ENCODE measurements at regions not wholly inside any gene's neighbourhood (a gene's known extent, or its start where the extent isn't known, plus 50 kb on each side); places are given as distances from the start of the nearest gene placed in this dataset.
"Not testable (repeated sequence)": the region's sequence is repeated elsewhere in the genome, so short reads cannot be mapped to it uniquely, and the experiment has no call there.

GRCh38 chr9:7490317-7491108 lies 309.1 kb downstream of the DMAC1 start:
- no peaks in the 10 kb centered on the region for H3K27me3 ChIP-seq (ENCODE audit: control insufficient read depth, extremely low read depth, insufficient read depth, low read length)
- H3K27ac ChIP-seq (ENCODE audit: control insufficient read depth, insufficient read depth, low read length) = no peak overlapping the region
- DNase-seq (ENCODE audit: low read depth, low spot score) (no peak), FAIRE-seq (no peak)
- no peaks in the 10 kb centered on the region for H3K9me1 ChIP-seq (ENCODE audit: control insufficient read depth, extremely low read depth, insufficient read depth, low read length)
- no peak overlapping the region for H3K4me3 ChIP-seq (ENCODE audit: control insufficient read depth in 2 of 3, extremely low read depth in 1 of 3, insufficient read depth in 2 of 3, low read depth in 1 of 3, low read length in 3 of 3)
- TF ChIP-seq, protein P1, sequence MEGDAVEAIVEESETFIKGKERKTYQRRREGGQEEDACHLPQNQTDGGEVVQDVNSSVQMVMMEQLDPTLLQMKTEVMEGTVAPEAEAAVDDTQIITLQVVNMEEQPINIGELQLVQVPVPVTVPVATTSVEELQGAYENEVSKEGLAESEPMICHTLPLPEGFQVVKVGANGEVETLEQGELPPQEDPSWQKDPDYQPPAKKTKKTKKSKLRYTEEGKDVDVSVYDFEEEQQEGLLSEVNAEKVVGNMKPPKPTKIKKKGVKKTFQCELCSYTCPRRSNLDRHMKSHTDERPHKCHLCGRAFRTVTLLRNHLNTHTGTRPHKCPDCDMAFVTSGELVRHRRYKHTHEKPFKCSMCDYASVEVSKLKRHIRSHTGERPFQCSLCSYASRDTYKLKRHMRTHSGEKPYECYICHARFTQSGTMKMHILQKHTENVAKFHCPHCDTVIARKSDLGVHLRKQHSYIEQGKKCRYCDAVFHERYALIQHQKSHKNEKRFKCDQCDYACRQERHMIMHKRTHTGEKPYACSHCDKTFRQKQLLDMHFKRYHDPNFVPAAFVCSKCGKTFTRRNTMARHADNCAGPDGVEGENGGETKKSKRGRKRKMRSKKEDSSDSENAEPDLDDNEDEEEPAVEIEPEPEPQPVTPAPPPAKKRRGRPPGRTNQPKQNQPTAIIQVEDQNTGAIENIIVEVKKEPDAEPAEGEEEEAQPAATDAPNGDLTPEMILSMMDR (optimal IDR thresholded peaks at IDR 0.05 in 1 of 3, IDR thresholded peaks at IDR 0.05 in 1 of 3, conservative IDR thresholded peaks at IDR 0.05 in 1 of 3; ENCODE audit: extremely low read depth in 1 of 3, insufficient read depth in 2 of 3, low read length in 3 of 3) = no peak
- no peak for TF ChIP-seq EZH2 (IDR thresholded peaks at IDR 0.05; ENCODE audit: low read length)
- H3K79me2 ChIP-seq (ENCODE audit: control insufficient read depth, insufficient read depth, low read length) = no peaks in the 10 kb centered on the region
- H3K4me2 ChIP-seq (ENCODE audit: control insufficient read depth, extremely low read depth, insufficient read depth, low read depth, low read length) = no peak overlapping the region
- dilution Hi-C loops (cut with MboI; ENCODE audit: extremely low pct_ligation_motif_present, low sequenced_read_pairs) = no loop called here
- no peaks in the 10 kb centered on the region for H3K36me3 ChIP-seq (ENCODE audit: control insufficient read depth in 2 of 2, extremely low read depth in 1 of 2, insufficient read depth in 2 of 2, low read length in 2 of 2)
- no peak overlapping the region for H3K9ac ChIP-seq (ENCODE audit: control insufficient read depth, extremely low read depth, insufficient read depth, low read length)
- no peaks in the 10 kb centered on the region for H3K4me1 ChIP-seq (ENCODE audit: control insufficient read depth, extremely low read depth, insufficient read depth, low read length)
- H2AFZ ChIP-seq (ENCODE audit: control insufficient read depth, low read length) = no peak overlapping the region
- H3K9me3 ChIP-seq (ENCODE audit: control insufficient read depth, low read depth, low read length) = no peaks in the 10 kb centered on the region
- no peaks in the 10 kb centered on the region for H4K20me1 ChIP-seq (ENCODE audit: control insufficient read depth, extremely low read depth, insufficient read depth, low read length)

DNA sequence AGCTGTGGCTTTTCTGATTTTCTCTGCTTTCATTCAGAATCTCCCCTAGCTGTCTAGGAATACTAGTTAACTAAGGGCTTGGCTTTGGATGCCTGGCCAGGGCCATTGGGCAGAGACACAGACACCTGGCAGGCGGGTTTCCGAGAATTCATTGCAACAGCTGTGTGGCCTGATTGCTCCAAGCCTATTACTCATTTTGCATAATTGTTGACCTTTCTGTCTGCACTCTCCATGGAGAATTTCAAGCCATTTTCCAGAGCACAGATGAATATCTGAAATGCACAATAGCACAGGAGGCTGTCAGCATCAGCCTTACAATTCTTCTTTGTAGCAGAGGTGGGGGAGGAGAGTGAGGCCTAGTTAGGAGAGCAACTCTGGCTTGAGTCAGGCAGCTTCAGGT lies 310.5 kb downstream of the DMAC1 start:
- DNase-seq (ENCODE audit: low read depth, low spot score) = no peak
- no peaks in the 10 kb centered on the region for H3K9me1 ChIP-seq (ENCODE audit: control insufficient read depth, extremely low read depth, insufficient read depth, low read length)

GRCh38 chr9:7484014-7484413 lies 315.6 kb downstream of the DMAC1 start:
- dilution Hi-C loops (cut with MboI; ENCODE audit: extremely low pct_ligation_motif_present, low sequenced_read_pairs) = not testable (repeated sequence)

More for the DNA sequence above, 310.5 kb downstream of the DMAC1 start:
- Histone ChIP-seq H3K9me3 (ENCODE audit: control insufficient read depth, low read depth, low read length) (no peaks in the 10 kb centered on the region), H3K79me2 (ENCODE audit: control insufficient read depth, insufficient read depth, low read length) (no peaks in the 10 kb centered on the region), H4K20me1 (ENCODE audit: control insufficient read depth, extremely low read depth, insufficient read depth, low read length) (no peaks in the 10 kb centered on the region), H3K4me1 (ENCODE audit: control insufficient read depth, extremely low read depth, insufficient read depth, low read length) (no peaks in the 10 kb centered on the region), H3K36me3 (ENCODE audit: control insufficient read depth in 2 of 2, extremely low read depth in 1 of 2, insufficient read depth in 2 of 2, low read length in 2 of 2) (no peaks in the 10 kb centered on the region), H3K4me2 (ENCODE audit: control insufficient read depth, extremely low read depth, insufficient read depth, low read depth, low read length) (no peak overlapping the region), H3K27me3 (ENCODE audit: control insufficient read depth, extremely low read depth, insufficient read depth, low read length) (no peaks in the 10 kb centered on the region), H3K27ac (ENCODE audit: control insufficient read depth, insufficient read depth, low read length) (no peak overlapping the region), H3K4me3 (ENCODE audit: control insufficient read depth in 2 of 3, extremely low read depth in 1 of 3, insufficient read depth in 2 of 3, low read depth in 1 of 3, low read length in 3 of 3) (no peak overlapping the region), H3K9ac (ENCODE audit: control insufficient read depth, extremely low read depth, insufficient read depth, low read length) (no peak overlapping the region), H2AFZ (ENCODE audit: control insufficient read depth, low read length) (no peak overlapping the region)
- no peak for FAIRE-seq
- dilution Hi-C loops (cut with MboI; ENCODE audit: extremely low pct_ligation_motif_present, low sequenced_read_pairs) = no loop called here
- no peak for TF ChIP-seq EZH2 (IDR thresholded peaks at IDR 0.05; ENCODE audit: low read length)
- TF ChIP-seq, protein P1 (optimal IDR thresholded peaks at IDR 0.05 in 1 of 3, IDR thresholded peaks at IDR 0.05 in 1 of 3, conservative IDR thresholded peaks at IDR 0.05 in 1 of 3; ENCODE audit: extremely low read depth in 1 of 3, insufficient read depth in 2 of 3, low read length in 3 of 3) = no peak

More at GRCh38 chr9:7484014-7484413, 315.6 kb downstream of the DMAC1 start:
- H3K36me3 ChIP-seq (ENCODE audit: control insufficient read depth in 2 of 2, extremely low read depth in 1 of 2, insufficient read depth in 2 of 2, low read length in 2 of 2); H3K4me3 ChIP-seq (ENCODE audit: control insufficient read depth in 2 of 3, extremely low read depth in 1 of 3, insufficient read depth in 2 of 3, low read depth in 1 of 3, low read length in 3 of 3); DNase-seq (ENCODE audit: low read depth, low spot score); H2AFZ ChIP-seq (ENCODE audit: control insufficient read depth, low read length); H3K9me3 ChIP-seq (ENCODE audit: control insufficient read depth, low read depth, low read length); H3K27me3 ChIP-seq (ENCODE audit: control insufficient read depth, extremely low read depth, insufficient read depth, low read length); H3K79me2 ChIP-seq (ENCODE audit: control insufficient read depth, insufficient read depth, low read length); H3K27ac ChIP-seq (ENCODE audit: control insufficient read depth, insufficient read depth, low read length); FAIRE-seq; H3K9ac ChIP-seq (ENCODE audit: control insufficient read depth, extremely low read depth, insufficient read depth, low read length); H3K4me1 ChIP-seq (ENCODE audit: control insufficient read depth, extremely low read depth, insufficient read depth, low read length); H3K9me1 ChIP-seq (ENCODE audit: control insufficient read depth, extremely low read depth, insufficient read depth, low read length); H4K20me1 ChIP-seq (ENCODE audit: control insufficient read depth, extremely low read depth, insufficient read depth, low read length); H3K4me2 ChIP-seq (ENCODE audit: control insufficient read depth, extremely low read depth, insufficient read depth, low read depth, low read length): not testable (repeated sequence)

Measured in keratinocyte (primary cell).